ENCODE measurements at regions not wholly inside any gene's neighbourhood (a gene's known extent, or its start where the extent isn't known, plus 50 kb on each side); places are given as distances from the start of the nearest gene placed in this dataset.

- no peak for TF ChIP-seq PHF21A (CRISPR knock-in tag; IDR thresholded peaks at IDR 0.05)
- no peak for TF ChIP-seq SUZ12 (IDR thresholded peaks at IDR 0.05; ENCODE audit: low read depth, low read length)
- no peak for TF ChIP-seq KDM1A (CRISPR knock-in tag; IDR thresholded peaks at IDR 0.05)
- no peak for TF ChIP-seq HDAC1 (CRISPR knock-in tag; IDR thresholded peaks at IDR 0.05)
- no peak for TF ChIP-seq FOXO4 (CRISPR knock-in tag; conservative IDR thresholded peaks at IDR 0.05)
- TF ChIP-seq CTCF (CRISPR knock-in tag; IDR thresholded peaks at IDR 0.05): no peak
- TF ChIP-seq EP300 (IDR thresholded peaks at IDR 0.05; ENCODE audit: low read depth in 2 of 2, low read length in 2 of 2): no peak
- no peak for TF ChIP-seq EP300 (CRISPR knock-in tag; IDR thresholded peaks at IDR 0.05; ENCODE audit: borderline replicate concordance)
- TF ChIP-seq TAF1 (CRISPR knock-in tag; IDR thresholded peaks at IDR 0.05): no peak
Measured at GRCh38 chr11:134730561-134731212, 318.6 kb upstream of the B3GAT1 start.
